HL-60 (cell line): ENCODE measurements at regions not wholly inside any gene's neighbourhood (a gene's known extent, or its start where the extent isn't known, plus 50 kb on each side); places are given as distances from the start of the nearest gene placed in this dataset.

Experiments
- CTCF ChIP-seq: IDR thresholded peaks from one replicate; pipeline ENCODE4 v1.5.1; 2011; ENCODE audit warnings: low read length, control low read depth, inconsistent platforms; ENCODE audit not compliant: insufficient read depth
- SPI1 ChIP-seq: IDR thresholded peaks from 2 replicates; pipeline ENCODE4 v1.6.1; 2012; ENCODE audit warnings: low read depth, mild to moderate bottlenecking, borderline replicate concordance

- TF ChIP-seq CTCF (no peak), SPI1 (no peak)
Observed at GRCh38 chr18:60675126-60675525, 302.6 kb upstream of the MC4R start.
